ENCODE measurements at regions not wholly inside any gene's neighbourhood (a gene's known extent, or its start where the extent isn't known, plus 50 kb on each side); places are given as distances from the start of the nearest gene placed in this dataset.

DNA sequence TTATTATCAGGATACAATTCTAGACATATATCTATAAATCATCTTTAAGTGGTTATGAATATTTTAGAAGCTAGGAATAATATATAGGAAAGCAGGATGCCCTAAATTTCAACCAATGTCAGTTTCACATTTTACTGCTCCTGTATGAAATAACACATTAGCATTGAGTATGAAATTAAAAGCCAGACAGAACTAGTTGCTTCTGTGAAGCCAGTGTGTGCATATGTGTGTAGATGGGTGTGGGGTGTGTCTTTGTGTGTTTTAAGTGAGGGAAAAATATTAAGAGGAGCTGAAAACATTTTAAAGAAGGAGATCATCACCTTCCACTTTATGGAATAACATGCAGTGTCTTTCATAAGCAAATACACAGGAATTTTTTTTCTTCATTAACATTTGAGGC is 271.4 kb upstream of the RORA start:
- TF ChIP-seq CTCF (IDR thresholded peaks at IDR 0.05 in 2 of 3, conservative IDR thresholded peaks at IDR 0.05 in 1 of 3; ENCODE audit: borderline replicate concordance in 1 of 3, insufficient read depth in 1 of 3, low read depth in 2 of 3, low read length in 2 of 3) (no peak), POLR2AphosphoS5 (IDR thresholded peaks at IDR 0.05; ENCODE audit: low read depth, low read length) (no peak), POLR2A (IDR thresholded peaks at IDR 0.05; ENCODE audit: borderline replicate concordance, extremely low read depth, insufficient read depth, insufficient read length) (no peak), ELF1 (IDR thresholded peaks at IDR 0.05; ENCODE audit: borderline replicate concordance, low read depth) (no peak), EZH2 (IDR thresholded peaks at IDR 0.05) (no peak)
- TF ChIP-seq, protein P1, sequence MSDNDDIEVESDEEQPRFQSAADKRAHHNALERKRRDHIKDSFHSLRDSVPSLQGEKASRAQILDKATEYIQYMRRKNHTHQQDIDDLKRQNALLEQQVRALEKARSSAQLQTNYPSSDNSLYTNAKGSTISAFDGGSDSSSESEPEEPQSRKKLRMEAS (IDR thresholded peaks at IDR 0.05) = no peak
